ENCODE measurements at regions not wholly inside any gene's neighbourhood (a gene's known extent, or its start where the extent isn't known, plus 50 kb on each side); places are given as distances from the start of the nearest gene placed in this dataset.
"Not testable (repeated sequence)": the region's sequence is repeated elsewhere in the genome, so short reads cannot be mapped to it uniquely, and the experiment has no call there.

GRCh38 chr2:52495816-52496215 lies 1271.8 kb upstream of the CHAC2 start:
- H3K36me3 ChIP-seq (ENCODE audit: control insufficient read depth, insufficient read depth, low read length) = no peaks in the 10 kb centered on the region
- no peak overlapping the region for H3K4me3 ChIP-seq (ENCODE audit: low read depth, low read length)
- no peaks in the 10 kb centered on the region for H3K27me3 ChIP-seq (ENCODE audit: control insufficient read depth, insufficient read depth, low read length)

GRCh38 chr2:52477166-52477565 lies 1290.4 kb upstream of the CHAC2 start:
- no peaks in the 10 kb centered on the region for H3K27me3 ChIP-seq (ENCODE audit: control insufficient read depth, insufficient read depth, low read length)
- TF ChIP-seq CTCF (IDR thresholded peaks at IDR 0.05) = no peak

More at GRCh38 chr2:52495816-52496215, 1271.8 kb upstream of the CHAC2 start:
- TF ChIP-seq CTCF (IDR thresholded peaks at IDR 0.05) = no peak
- Histone ChIP-seq H3K4me1 (no peaks in the 10 kb centered on the region), H3K9me3 (ENCODE audit: control insufficient read depth, low read length) (no peaks in the 10 kb centered on the region), H3K27ac (no peak overlapping the region), H2AFZ (no peak overlapping the region), H3K9ac (no peak overlapping the region), H3K79me2 (no peaks in the 10 kb centered on the region), H3K4me2 (ENCODE audit: low read length) (no peak overlapping the region)

GRCh38 chr2:52475590-52475989 lies 1292.0 kb upstream of the CHAC2 start:
- H3K4me2 ChIP-seq (ENCODE audit: low read length) = no peak overlapping the region
- H3K4me1 ChIP-seq = no peaks in the 10 kb centered on the region
- no peaks in the 10 kb centered on the region for H3K79me2 ChIP-seq
- no peaks in the 10 kb centered on the region for H3K36me3 ChIP-seq (ENCODE audit: control insufficient read depth, insufficient read depth, low read length)
- H3K4me3 ChIP-seq (ENCODE audit: low read depth, low read length) = no peak overlapping the region
- no peak overlapping the region for H3K27ac ChIP-seq
- no peak overlapping the region for H2AFZ ChIP-seq
- H3K9ac ChIP-seq = no peak overlapping the region
- no peaks in the 10 kb centered on the region for H3K27me3 ChIP-seq (ENCODE audit: control insufficient read depth, insufficient read depth, low read length)
- no peak for TF ChIP-seq CTCF (IDR thresholded peaks at IDR 0.05)
- H3K9me3 ChIP-seq (ENCODE audit: control insufficient read depth, low read length) = no peaks in the 10 kb centered on the region

More at GRCh38 chr2:52477166-52477565, 1290.4 kb upstream of the CHAC2 start:
- H3K4me2 ChIP-seq (ENCODE audit: low read length) = no peak overlapping the region
- H2AFZ ChIP-seq = no peak overlapping the region
- no peaks in the 10 kb centered on the region for H3K9me3 ChIP-seq (ENCODE audit: control insufficient read depth, low read length)
- no peaks in the 10 kb centered on the region for H3K36me3 ChIP-seq (ENCODE audit: control insufficient read depth, insufficient read depth, low read length)
- H3K4me3 ChIP-seq (ENCODE audit: low read depth, low read length) = no peak overlapping the region
- H3K79me2 ChIP-seq = no peaks in the 10 kb centered on the region
- no peak overlapping the region for H3K27ac ChIP-seq
- H3K9ac ChIP-seq = no peak overlapping the region
- H3K4me1 ChIP-seq = no peaks in the 10 kb centered on the region

GRCh38 chr2:52474091-52474490 lies 1293.5 kb upstream of the CHAC2 start:
- Histone ChIP-seq H3K79me2 (no peaks in the 10 kb centered on the region), H3K36me3 (ENCODE audit: control insufficient read depth, insufficient read depth, low read length) (no peaks in the 10 kb centered on the region), H3K4me2 (ENCODE audit: low read length) (no peak overlapping the region), H3K4me1 (no peaks in the 10 kb centered on the region), H2AFZ (no peak overlapping the region), H3K27ac (no peak overlapping the region), H3K9me3 (ENCODE audit: control insufficient read depth, low read length) (no peaks in the 10 kb centered on the region), H3K9ac (no peak overlapping the region), H3K4me3 (ENCODE audit: low read depth, low read length) (no peak overlapping the region), H3K27me3 (ENCODE audit: control insufficient read depth, insufficient read depth, low read length) (no peaks in the 10 kb centered on the region)
- no peak for TF ChIP-seq CTCF (IDR thresholded peaks at IDR 0.05)

GRCh38 chr2:52473526-52473925 lies 1294.1 kb upstream of the CHAC2 start:
- Histone ChIP-seq H3K4me3 (ENCODE audit: low read depth, low read length) (no peak overlapping the region), H3K9ac (no peak overlapping the region), H3K4me2 (ENCODE audit: low read length) (no peak overlapping the region), H2AFZ (no peak overlapping the region), H3K9me3 (ENCODE audit: control insufficient read depth, low read length) (no peaks in the 10 kb centered on the region), H3K27me3 (ENCODE audit: control insufficient read depth, insufficient read depth, low read length) (no peaks in the 10 kb centered on the region), H3K27ac (no peak overlapping the region), H3K4me1 (no peaks in the 10 kb centered on the region), H3K79me2 (no peaks in the 10 kb centered on the region), H3K36me3 (ENCODE audit: control insufficient read depth, insufficient read depth, low read length) (no peaks in the 10 kb centered on the region)
- no peak for TF ChIP-seq CTCF (IDR thresholded peaks at IDR 0.05)

GRCh38 chr2:52470457-52470856 lies 1297.1 kb upstream of the CHAC2 start:
- H3K4me2 ChIP-seq (ENCODE audit: low read length); H3K4me1 ChIP-seq; H3K27me3 ChIP-seq (ENCODE audit: control insufficient read depth, insufficient read depth, low read length); H3K36me3 ChIP-seq (ENCODE audit: control insufficient read depth, insufficient read depth, low read length); H3K9me3 ChIP-seq (ENCODE audit: control insufficient read depth, low read length); H3K27ac ChIP-seq; H3K79me2 ChIP-seq; H3K9ac ChIP-seq; H3K4me3 ChIP-seq (ENCODE audit: low read depth, low read length); H2AFZ ChIP-seq: not testable (repeated sequence)

Data from parathyroid adenoma (tissue), 2 donors.